Heart right ventricle (tissue), 16 donors: ENCODE measurements at regions not wholly inside any gene's neighbourhood (a gene's known extent, or its start where the extent isn't known, plus 50 kb on each side); places are given as distances from the start of the nearest gene placed in this dataset.
A peak's percentile ranks its signal among the peaks of the same experiment; 100 is the strongest.

ENCODE experiments used
- ATAC-seq, 8 donors: fragments of 200-7000 bp; cut with Tn5 transposase; one replicate each; pipeline ENCODE4 v1.9.1; 2020; ENCODE audit warnings: mild to moderate bottlenecking in 8 of 8, moderate library complexity in 8 of 8, moderate number of reproducible peaks in 1 of 8
- DNase-seq, 2 donors: peaks; one replicate each; pipeline ENCODE4 v3.0.0-alpha.2; 2020
- H3K27ac ChIP-seq, 10 donors: fragments of 200-600 bp; sonication (generic) in 2 of 10; one replicate each; pipeline versions ENCODE4 v1.5.0 to v1.8.0; 2020 to 2022; ENCODE audit warnings: mild to moderate bottlenecking in 3 of 10
- H3K27me3 ChIP-seq, 7 donors: fragments of 200-600 bp; one replicate each; pipeline ENCODE4 v1.8.0; 2021 to 2022; ENCODE audit warnings: mild to moderate bottlenecking in 2 of 7
- H3K36me3 ChIP-seq, 9 donors: fragments of 200-600 bp; sonication (generic) in 1 of 9; one replicate each; pipeline versions ENCODE4 v1.5.0 to v1.8.0; 2020 to 2022; ENCODE audit warnings: mild to moderate bottlenecking in 2 of 9
- H3K4me1 ChIP-seq, 9 donors: fragments of 200-600 bp; sonication (generic) in 1 of 9; one replicate each; pipeline versions ENCODE4 v1.5.0 to v1.8.0; 2020 to 2022; ENCODE audit warnings: mild to moderate bottlenecking in 4 of 9
- H3K4me3 ChIP-seq, 10 donors: fragments of 200-600 bp; sonication (generic) in 2 of 10; one replicate each; pipeline versions ENCODE4 v1.5.0 to v1.8.0; 2020 to 2022; ENCODE audit warnings: mild to moderate bottlenecking in 7 of 10, moderate library complexity in 2 of 10
- H3K9me3 ChIP-seq, 11 donors: fragments of 200-600 bp in 10 of 11; sonication (generic) in 2 of 11; one replicate each; pipeline versions ENCODE4 v1.5.0 to v1.8.0; 2013 to 2022; ENCODE audit warnings: mild to moderate bottlenecking in 2 of 11, control low read depth in 1 of 11, moderate library complexity in 1 of 11
- WGBS, 2 donors: extraction: QIAGEN DNeasy Blood & Tissue Kit; methylation state at CpG; one replicate each; pipeline ENCODE4 v1.1.7; 2013; ENCODE audit warnings: inconsistent platforms in 1 of 2; 5-methylcytosine and 5-hydroxymethylcytosine counted together
- intact Hi-C, 10 donors: fragments of 100-400 bp; cut with DNase I; formaldehyde crosslinking; loops; one replicate each; pipeline versions ENCODE4 v1.11.1 to v1.14.2; 2022
- TF ChIP-seq, protein P1 (sequence below), 9 donors: fragments of 200-600 bp; sonication (generic) in 2 of 9; IDR thresholded peaks; one replicate each; pipeline versions ENCODE4 v1.5.0 to v1.8.0; 2021 to 2022; ENCODE audit warnings: antibody characterized with exemption in 9 of 9, mild to moderate bottlenecking in 5 of 9, moderate library complexity in 1 of 9
- donor health status: Arrhythmogenic right ventricular cardiomyopathy.
- donor health status: ischemic (EF 13 %, LVEDD 7.1; RV severe dilation, severe dysfunction).
- donor health status: healthy with polysubstance abuse.
- donor health status: DM: no; HTN: yes; CAD: no.
- donor health status: DM: no; HTN: no; CAD: no.
- donor health status: ischemic (EF 25% LVEDD 6.9; RV normal size, moderate dysfunction).
- donor health status: ischemic (EF 25% LVEDD 5.7; RV mildly dilated, moderate dysfunction).
- donor health status: healthy.
- donor health status: DM: yes; HTN: yes; CAD: no.
- donor health status: Ischemic cardiomyopathy.
- donor health status: ischemic (EF 35%, LVEDD 5.7; RV mildly dilated, moderate dysfunction).
- donor health status: nonischemic (EF 11% LVEDD 7.7; RV severe dilation, severe dysfunction).
- donor health status: DM: yes; HTN: yes; CAD: no.
- donor health status: PGD.
- donor health status: ischemic (EF 29% LVEDD 5.4; RV normal size, mild dysfunction).
- donor health status: nonischemic (EF 23%, LVEDD 6.1; RV moderate dilation, normal function).

DNA sequence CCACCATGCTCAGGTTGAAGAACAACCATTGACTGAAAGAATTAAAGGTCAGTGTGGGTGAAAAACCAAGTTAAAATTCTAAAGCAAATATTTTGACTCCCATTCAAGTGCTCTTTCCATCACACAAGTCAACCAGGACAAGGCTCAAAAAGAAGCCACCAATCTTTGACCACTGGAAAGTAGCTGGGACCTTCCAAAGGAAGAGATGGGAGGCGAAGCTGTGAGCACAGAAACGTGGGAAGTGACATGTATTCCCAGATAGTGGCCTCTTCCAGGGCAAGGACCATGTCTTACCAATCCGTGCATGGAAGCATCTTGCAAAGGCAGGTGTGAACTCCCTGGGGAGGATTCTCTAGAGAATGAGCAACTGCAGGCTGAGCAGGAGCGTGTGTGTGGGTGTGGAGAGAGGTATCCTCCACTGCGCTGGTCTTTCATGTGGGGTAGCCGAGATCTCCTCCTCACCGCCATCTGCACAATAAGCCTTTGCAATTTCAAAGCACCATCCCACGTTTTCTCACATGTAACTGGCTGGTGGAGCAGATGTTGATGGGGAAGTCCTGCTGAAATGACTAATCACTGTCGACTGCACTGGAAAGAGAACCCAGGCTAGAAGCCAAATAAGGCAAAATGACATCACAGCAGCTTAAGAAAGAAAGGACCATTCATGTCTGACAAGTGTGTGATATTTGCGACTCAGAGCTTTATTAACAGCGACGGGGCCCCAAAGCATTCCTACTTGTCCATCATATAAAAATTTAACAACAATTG is 189.4 kb upstream of the RREB1 start:
- H3K27me3 ChIP-seq: no peaks in the 10 kb centered on the region
- ATAC-seq (peak in 2 of 8 donors; percentile 36 to 50), DNase-seq (no peak)
- TF ChIP-seq, protein P1, sequence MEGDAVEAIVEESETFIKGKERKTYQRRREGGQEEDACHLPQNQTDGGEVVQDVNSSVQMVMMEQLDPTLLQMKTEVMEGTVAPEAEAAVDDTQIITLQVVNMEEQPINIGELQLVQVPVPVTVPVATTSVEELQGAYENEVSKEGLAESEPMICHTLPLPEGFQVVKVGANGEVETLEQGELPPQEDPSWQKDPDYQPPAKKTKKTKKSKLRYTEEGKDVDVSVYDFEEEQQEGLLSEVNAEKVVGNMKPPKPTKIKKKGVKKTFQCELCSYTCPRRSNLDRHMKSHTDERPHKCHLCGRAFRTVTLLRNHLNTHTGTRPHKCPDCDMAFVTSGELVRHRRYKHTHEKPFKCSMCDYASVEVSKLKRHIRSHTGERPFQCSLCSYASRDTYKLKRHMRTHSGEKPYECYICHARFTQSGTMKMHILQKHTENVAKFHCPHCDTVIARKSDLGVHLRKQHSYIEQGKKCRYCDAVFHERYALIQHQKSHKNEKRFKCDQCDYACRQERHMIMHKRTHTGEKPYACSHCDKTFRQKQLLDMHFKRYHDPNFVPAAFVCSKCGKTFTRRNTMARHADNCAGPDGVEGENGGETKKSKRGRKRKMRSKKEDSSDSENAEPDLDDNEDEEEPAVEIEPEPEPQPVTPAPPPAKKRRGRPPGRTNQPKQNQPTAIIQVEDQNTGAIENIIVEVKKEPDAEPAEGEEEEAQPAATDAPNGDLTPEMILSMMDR (IDR thresholded peaks at IDR 0.05): no peak
- no peak overlapping the region for H3K27ac ChIP-seq
- intact Hi-C loops: loop anchor here in 1 of 10 donors (10.0 kb wide), 1 partner anchor 316 kb away; no protein-coding TSS in a partner anchor
- peaks cover 3 to 28% (median 9%) of the 10 kb centered on the region in 9 donors for H3K4me1 ChIP-seq
- H3K9me3 ChIP-seq: peaks cover 0 to 7% (median 0%) of the 10 kb centered on the region in 11 donors
- 69 to 72% methylated on average over 12 of the region's 12 CpGs for WGBS, 2 donors
- no peak overlapping the region for H3K4me3 ChIP-seq
- H3K36me3 ChIP-seq: no peaks in the 10 kb centered on the region

DNA sequence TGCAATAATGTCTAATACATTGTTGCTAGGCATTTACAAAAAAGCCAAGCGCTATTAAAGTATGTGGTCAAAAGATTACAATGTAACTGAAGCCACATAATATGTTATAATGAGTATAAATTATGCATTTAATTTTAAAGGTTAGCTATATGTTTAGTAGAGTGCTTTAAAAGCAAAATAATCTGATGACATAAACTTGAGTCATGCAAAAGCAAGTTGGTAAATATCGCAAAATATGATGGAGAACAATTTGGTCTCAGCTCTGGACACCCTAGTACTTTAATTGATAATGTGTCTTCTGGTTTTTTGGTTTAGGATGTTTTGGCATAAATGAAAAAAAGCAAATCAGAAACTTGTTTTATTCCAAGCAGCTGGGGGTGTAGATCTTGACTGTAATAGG is 188.6 kb upstream of the RREB1 start:
- intact Hi-C loops: loop anchor here in 1 of 10 donors (10.0 kb wide), 1 partner anchor 316 kb away; no protein-coding TSS in a partner anchor

DNA sequence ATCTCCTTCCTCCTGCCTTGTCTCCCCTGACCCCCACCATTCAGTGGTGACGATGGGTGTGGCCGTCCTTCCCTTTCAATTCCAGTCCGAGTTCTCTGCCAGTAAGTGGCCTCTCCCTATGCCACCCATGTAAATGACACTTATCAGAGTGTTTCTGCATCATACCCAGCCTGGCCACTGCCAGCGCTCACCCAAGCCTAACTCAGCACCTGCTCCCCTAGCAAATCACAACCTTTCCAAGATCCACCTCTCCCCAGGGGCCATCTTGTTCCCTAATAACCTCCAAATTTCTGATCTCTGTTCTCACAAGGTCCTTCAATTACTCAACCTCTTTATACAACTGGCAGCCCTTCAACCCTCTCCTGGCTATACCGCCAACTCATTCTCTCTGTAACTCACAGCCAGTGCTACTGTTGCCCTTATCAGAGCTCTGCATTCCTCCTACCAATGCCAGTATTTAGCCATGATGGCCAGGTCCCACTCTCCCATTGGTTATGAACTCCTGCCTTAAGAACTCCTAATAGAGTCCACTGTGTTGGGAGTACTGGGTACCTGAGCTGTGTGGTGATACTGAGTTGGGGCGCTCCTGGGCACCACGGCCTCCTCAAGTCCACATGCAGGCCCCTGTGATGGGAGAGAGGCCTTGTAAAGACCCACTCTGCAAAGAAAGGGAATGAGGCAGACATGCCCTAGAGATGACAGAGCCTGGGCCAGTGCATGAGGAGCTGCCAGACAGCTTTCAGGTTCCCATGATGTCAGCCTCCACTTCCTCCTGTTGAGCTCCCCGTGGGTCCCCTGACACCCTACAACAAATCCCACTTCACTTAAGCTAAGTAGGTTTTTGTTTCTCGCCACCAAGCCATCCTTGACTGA is 187.4 kb upstream of the RREB1 start:
- DNase-seq (no peak), ATAC-seq (peak in 6 of 8 donors; percentile 25 to 78 (median 62))
- Histone ChIP-seq H3K9me3 (peaks cover 0 to 7% (median 0%) of the 10 kb centered on the region in 11 donors), H3K27ac (peak overlapping the region in 8 of 10 donors; percentile 3 to 48 (median 34)), H3K4me1 (peaks cover 3 to 22% (median 8%) of the 10 kb centered on the region in 9 donors), H3K4me3 (no peak overlapping the region), H3K27me3 (no peaks in the 10 kb centered on the region), H3K36me3 (no peaks in the 10 kb centered on the region)
- intact Hi-C loops: loop anchor here in 1 of 10 donors (10.0 kb wide), 1 partner anchor 294 kb away; no protein-coding TSS in a partner anchor
- TF ChIP-seq, protein P1 (IDR thresholded peaks at IDR 0.05): no peak
- 66 to 68% methylated on average over 9 of the region's 9 CpGs for WGBS, 2 donors

More for the DNA sequence above, 188.6 kb upstream of the RREB1 start:
- 93 to 99% methylated on average over 2 of the region's 2 CpGs for WGBS, 2 donors
- TF ChIP-seq, protein P1 (IDR thresholded peaks at IDR 0.05): no peak
- Histone ChIP-seq H3K27me3 (no peaks in the 10 kb centered on the region), H3K4me1 (peaks cover 3 to 25% (median 9%) of the 10 kb centered on the region in 9 donors), H3K4me3 (no peak overlapping the region), H3K9me3 (peaks cover 0 to 7% (median 0%) of the 10 kb centered on the region in 11 donors), H3K27ac (no peak overlapping the region), H3K36me3 (no peaks in the 10 kb centered on the region)
- ATAC-seq (no peak), DNase-seq (no peak)

DNA sequence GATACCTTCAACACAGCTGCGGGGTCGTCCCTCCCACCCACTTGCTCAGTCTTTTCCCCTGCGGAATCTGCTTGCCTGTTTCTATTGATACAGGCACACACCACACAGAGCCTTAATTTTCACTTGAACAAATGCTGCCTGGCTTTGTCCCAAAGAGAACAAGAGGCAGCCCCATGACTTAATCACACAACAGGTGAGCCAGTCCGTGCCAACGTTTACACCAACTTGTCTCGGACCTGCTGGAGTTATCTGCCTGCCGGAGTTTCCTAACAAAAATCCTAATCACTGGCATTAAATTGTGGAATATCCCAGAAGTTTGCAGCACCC is 186.8 kb upstream of the RREB1 start:
- H3K27me3 ChIP-seq: no peaks in the 10 kb centered on the region
- H3K27ac ChIP-seq: peak overlapping the region in 1 of 10 donors; percentile 28
- no peak for ATAC-seq
- peaks cover 1 to 16% (median 5%) of the 10 kb centered on the region in 9 donors for H3K4me1 ChIP-seq
- TF ChIP-seq, protein P1 (IDR thresholded peaks at IDR 0.05): no peak
- H3K4me3 ChIP-seq: no peak overlapping the region
- no peaks in the 10 kb centered on the region for H3K36me3 ChIP-seq
- WGBS, 2 donors: 85 to 86% methylated on average over 7 of the region's 7 CpGs
- intact Hi-C loops: loop anchor here in 1 of 10 donors (10.0 kb wide), 1 partner anchor 294 kb away; no protein-coding TSS in a partner anchor
- DNase-seq: no peak
- peaks cover 0 to 7% (median 0%) of the 10 kb centered on the region in 11 donors for H3K9me3 ChIP-seq
